ENCODE measurements at regions not wholly inside any gene's neighbourhood (a gene's known extent, or its start where the extent isn't known, plus 50 kb on each side); places are given as distances from the start of the nearest gene placed in this dataset.

- intact Hi-C loops (cut with DNase I, micrococcal nuclease) = no loop called here
- H3K4me3 ChIP-seq = no peak overlapping the region
- no peak for DNase-seq
- H3K9me3 ChIP-seq = no peaks in the 10 kb centered on the region
- ATAC-seq = no peak
- H3K4me1 ChIP-seq (ENCODE audit: low read depth) = no peaks in the 10 kb centered on the region
- no peak for TF ChIP-seq CTCF (IDR thresholded peaks at IDR 0.05)
- H3K36me3 ChIP-seq (ENCODE audit: low read depth) = no peaks in the 10 kb centered on the region
These were observed 360.3 kb upstream of the PDGFD start for GRCh38 chr11:104524254-104524653.

GRCh38 chr11:104523611-104524010 lies 359.7 kb upstream of the PDGFD start:
- no peak overlapping the region for H3K4me3 ChIP-seq
- no peaks in the 10 kb centered on the region for H3K9me3 ChIP-seq
- DNase-seq (no peak), ATAC-seq (no peak)
- no peaks in the 10 kb centered on the region for H3K36me3 ChIP-seq (ENCODE audit: low read depth)
- H3K4me1 ChIP-seq (ENCODE audit: low read depth) = no peaks in the 10 kb centered on the region
- no peak for TF ChIP-seq CTCF (IDR thresholded peaks at IDR 0.05)
- intact Hi-C loops (cut with DNase I, micrococcal nuclease) = no loop called here

DNA sequence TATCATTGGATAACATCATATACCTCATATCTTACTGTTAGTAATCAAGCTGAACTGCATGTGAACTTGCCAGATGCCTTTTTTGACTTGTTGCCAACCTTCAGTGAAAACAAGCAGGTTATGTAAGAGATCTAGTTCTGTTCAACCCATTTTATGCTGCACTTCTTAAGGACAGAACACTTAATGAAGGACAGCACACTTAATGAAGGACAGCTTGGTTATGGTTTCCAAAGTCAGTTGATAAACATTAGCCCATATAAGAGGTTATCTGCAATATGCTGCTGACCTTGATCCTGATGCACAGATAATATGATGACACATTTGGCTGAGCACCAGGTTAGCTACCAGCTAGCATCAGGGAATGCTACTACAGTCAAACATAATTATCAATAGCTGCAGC lies 358.7 kb upstream of the PDGFD start:
- no peaks in the 10 kb centered on the region for H3K36me3 ChIP-seq (ENCODE audit: low read depth)
- no peaks in the 10 kb centered on the region for H3K4me1 ChIP-seq (ENCODE audit: low read depth)
- DNase-seq = no peak
- H3K9me3 ChIP-seq = no peaks in the 10 kb centered on the region
- no peak for ATAC-seq
- no peak for TF ChIP-seq CTCF (IDR thresholded peaks at IDR 0.05)
- intact Hi-C loops (cut with DNase I, micrococcal nuclease) = no loop called here
- H3K4me3 ChIP-seq = no peak overlapping the region

- Histone ChIP-seq H3K36me3 (ENCODE audit: low read depth) (no peaks in the 10 kb centered on the region), H3K4me1 (ENCODE audit: low read depth) (no peaks in the 10 kb centered on the region), H3K4me3 (no peak overlapping the region), H3K9me3 (no peaks in the 10 kb centered on the region)
- no peak for DNase-seq
- no peak for TF ChIP-seq CTCF (IDR thresholded peaks at IDR 0.05)
- ATAC-seq = no peak
- intact Hi-C loops (cut with DNase I, micrococcal nuclease) = no loop called here
These were observed 358.2 kb upstream of the PDGFD start for GRCh38 chr11:104522123-104522522.

DNA sequence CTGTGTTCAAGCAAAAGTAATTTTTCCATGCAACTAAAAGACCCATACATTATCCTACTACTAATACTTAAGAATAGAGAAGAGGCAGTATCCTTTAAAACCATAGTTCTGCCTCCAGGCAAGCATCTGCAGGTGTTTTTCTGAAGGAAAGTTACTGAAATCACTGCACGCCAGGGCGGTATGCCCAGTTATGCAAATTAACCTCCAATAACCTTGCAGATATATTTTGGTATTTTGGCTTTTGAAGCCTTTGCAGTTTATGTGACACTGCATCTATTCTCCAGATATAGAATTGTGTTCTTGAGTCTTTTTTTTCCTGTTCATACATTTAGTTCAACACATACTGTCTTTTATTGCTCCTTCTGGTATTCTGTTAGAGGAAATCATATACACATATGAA lies 346.2 kb upstream of the PDGFD start:
- H3K9me3 ChIP-seq = no peaks in the 10 kb centered on the region
- no peaks in the 10 kb centered on the region for H3K4me1 ChIP-seq (ENCODE audit: low read depth)
- intact Hi-C loops (cut with DNase I, micrococcal nuclease) = no loop called here
- DNase-seq (no peak), ATAC-seq (no peak)
- H3K4me3 ChIP-seq = no peak overlapping the region
- H3K36me3 ChIP-seq (ENCODE audit: low read depth) = no peaks in the 10 kb centered on the region
- TF ChIP-seq CTCF (IDR thresholded peaks at IDR 0.05) = no peak

- no peak for DNase-seq
- intact Hi-C loops (cut with DNase I, micrococcal nuclease) = no loop called here
- peaks cover 36% of the 10 kb centered on the region for H3K9me3 ChIP-seq
- no peak for TF ChIP-seq CTCF (IDR thresholded peaks at IDR 0.05)
- H3K4me1 ChIP-seq (ENCODE audit: low read depth) = no peaks in the 10 kb centered on the region
- H3K36me3 ChIP-seq (ENCODE audit: low read depth) = no peaks in the 10 kb centered on the region
- no peak for ATAC-seq
- H3K4me3 ChIP-seq = no peak overlapping the region
These were observed 326.2 kb upstream of the PDGFD start for GRCh38 chr11:104490182-104490581.

Data from mucosa of descending colon (tissue), 3 donors.